Ovary (tissue), 3 donors: ENCODE measurements at regions not wholly inside any gene's neighbourhood (a gene's known extent, or its start where the extent isn't known, plus 50 kb on each side); places are given as distances from the start of the nearest gene placed in this dataset.

Experiments used
- CTCF ChIP-seq, 3 donors: fragments of 450-650 bp in 2 of 3; fragments of 200-600 bp in 1 of 3; IDR thresholded peaks; one replicate each; pipeline versions ENCODE4 v1.5.1 to v1.8.0; 2016 to 2022; ENCODE audit warnings: antibody characterized with exemption in 3 of 3, mild to moderate bottlenecking in 1 of 3
- POLR2A ChIP-seq: fragments of 450-650 bp; IDR thresholded peaks from one replicate; pipeline ENCODE4 v1.6.1; 2017; ENCODE audit warnings: antibody characterized with exemption, mild to moderate bottlenecking, moderate library complexity
- donor health status: DM: no; HTN: no; CAD: no.

- TF ChIP-seq CTCF (IDR thresholded peaks at IDR 0.05) (peak in 2 of 3 donors; percentile 21 to 25), POLR2A (no peak)
Measured at GRCh38 chr7:149625340-149625946, 127.8 kb upstream of the ZNF746 start.
